KMS-11 (cell line): ENCODE measurements at regions not wholly inside any gene's neighbourhood (a gene's known extent, or its start where the extent isn't known, plus 50 kb on each side); places are given as distances from the start of the nearest gene placed in this dataset.
"Not testable (repeated sequence)": the region's sequence is repeated elsewhere in the genome, so short reads cannot be mapped to it uniquely, and the experiment has no call there.

Experiments
- H2AFZ ChIP-seq: fragments of 200-600 bp; sonication (generic); 2 replicates; pipeline ENCODE4 v1.6.1; 2016; ENCODE audit warnings: antibody characterized with exemption, mixed run types, low read depth
- H3K27ac ChIP-seq: fragments of 200-600 bp; sonication (generic); 2 replicates; pipeline ENCODE4 v1.6.1; 2016; ENCODE audit warnings: mild to moderate bottlenecking, mixed run types
- H3K27me3 ChIP-seq: fragments of 200-600 bp; sonication (generic); 2 replicates; pipeline ENCODE4 v1.6.1; 2017; ENCODE audit warnings: mild to moderate bottlenecking, low read depth, mixed run types, moderate library complexity; ENCODE audit not compliant: insufficient read depth
- H3K36me3 ChIP-seq: fragments of 200-600 bp; sonication (generic); 2 replicates; pipeline ENCODE4 v1.6.1; 2017; ENCODE audit warnings: mild to moderate bottlenecking, mixed run types; ENCODE audit not compliant: insufficient read depth
- H3K4me1 ChIP-seq: fragments of 200-600 bp; sonication (generic); 2 replicates; pipeline ENCODE4 v1.6.1; 2016; ENCODE audit warnings: mild to moderate bottlenecking, low read depth, mixed run types; ENCODE audit not compliant: poor library complexity, severe bottlenecking
- H3K4me2 ChIP-seq: fragments of 200-600 bp; sonication (generic); 2 replicates; pipeline ENCODE4 v1.7.0; 2016; ENCODE audit warnings: mild to moderate bottlenecking, mixed run types
- H3K4me3 ChIP-seq: fragments of 200-600 bp; sonication (generic); IDR thresholded peaks from 2 replicates; pipeline ENCODE4 v1.6.1; 2017; ENCODE audit warnings: low read depth, low read length, mixed read lengths; ENCODE audit not compliant: insufficient read depth
- H3K79me2 ChIP-seq: fragments of 200-600 bp; sonication (generic); 2 replicates; pipeline ENCODE4 v1.6.1; 2016; ENCODE audit warnings: low read depth, mixed run types; ENCODE audit not compliant: insufficient read depth
- H3K9ac ChIP-seq: fragments of 200-600 bp; sonication (generic); 2 replicates; pipeline ENCODE4 v1.6.1; 2016; ENCODE audit warnings: mild to moderate bottlenecking, mixed run types
- H4K20me1 ChIP-seq: fragments of 200-600 bp; sonication (generic); 2 replicates; pipeline ENCODE4 v1.6.1; 2016; ENCODE audit warnings: mild to moderate bottlenecking, mixed run types; ENCODE audit not compliant: insufficient read depth
- CTCF ChIP-seq: fragments of 200-600 bp; sonication (generic); conservative IDR thresholded peaks from 2 replicates; pipeline ENCODE4 v1.6.1; 2017; ENCODE audit warnings: low read depth, mild to moderate bottlenecking, antibody characterized with exemption, low read length, moderate library complexity, mixed read lengths

DNA sequence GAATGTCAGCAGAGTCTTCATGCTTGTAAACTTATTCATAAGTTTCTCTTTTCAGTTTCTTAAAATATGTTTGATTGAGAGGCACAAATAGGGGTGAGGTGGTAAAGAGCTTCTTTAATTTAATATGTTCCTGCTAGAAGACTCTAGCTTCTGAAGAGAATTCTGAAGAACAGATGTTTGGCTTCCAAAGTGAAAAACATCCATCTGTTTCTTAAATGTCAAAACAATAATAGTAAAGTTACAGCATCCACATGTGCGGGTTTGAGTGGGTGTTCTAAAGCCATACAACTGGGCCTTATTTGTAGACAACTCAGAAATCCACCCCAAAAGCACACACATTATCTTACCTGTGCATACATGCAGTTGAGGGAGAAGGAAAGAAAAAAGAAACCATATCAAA, 144.0 kb upstream of the ADGRL4 start:
- Histone ChIP-seq H4K20me1 (no peaks in the 10 kb centered on the region), H3K27ac (no peak overlapping the region), H2AFZ (no peak overlapping the region), H3K27me3 (no peaks in the 10 kb centered on the region), H3K79me2 (no peaks in the 10 kb centered on the region), H3K36me3 (no peaks in the 10 kb centered on the region), H3K4me1 (no peaks in the 10 kb centered on the region), H3K4me3 (no peak overlapping the region), H3K4me2 (no peak overlapping the region), H3K9ac (no peak overlapping the region)
- no peak for TF ChIP-seq CTCF

DNA sequence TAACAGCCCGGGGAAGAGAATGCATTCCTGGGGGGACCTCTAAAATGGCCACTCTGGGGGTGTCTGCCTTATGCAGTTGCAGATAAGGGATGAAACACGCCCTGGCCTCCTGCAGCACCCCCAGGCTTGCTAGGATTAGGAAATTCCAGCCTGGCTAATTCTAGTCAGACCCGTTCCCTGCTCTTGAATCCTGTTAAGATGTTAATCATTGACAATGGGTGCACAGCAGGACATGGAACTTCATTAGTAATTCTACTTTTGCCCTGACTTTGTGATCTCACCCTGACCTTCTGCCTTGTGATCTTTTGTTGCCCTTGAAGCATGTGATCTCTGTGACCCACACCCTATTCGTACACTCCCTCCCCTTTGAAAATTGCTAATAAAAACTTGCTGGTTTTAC, 131.7 kb upstream of the ADGRL4 start:
- not testable (repeated sequence) for H2AFZ ChIP-seq, H3K36me3 ChIP-seq, H3K4me2 ChIP-seq, H3K27me3 ChIP-seq, H3K79me2 ChIP-seq, H3K4me1 ChIP-seq, H3K27ac ChIP-seq, H3K4me3 ChIP-seq, H4K20me1 ChIP-seq, H3K9ac ChIP-seq

DNA sequence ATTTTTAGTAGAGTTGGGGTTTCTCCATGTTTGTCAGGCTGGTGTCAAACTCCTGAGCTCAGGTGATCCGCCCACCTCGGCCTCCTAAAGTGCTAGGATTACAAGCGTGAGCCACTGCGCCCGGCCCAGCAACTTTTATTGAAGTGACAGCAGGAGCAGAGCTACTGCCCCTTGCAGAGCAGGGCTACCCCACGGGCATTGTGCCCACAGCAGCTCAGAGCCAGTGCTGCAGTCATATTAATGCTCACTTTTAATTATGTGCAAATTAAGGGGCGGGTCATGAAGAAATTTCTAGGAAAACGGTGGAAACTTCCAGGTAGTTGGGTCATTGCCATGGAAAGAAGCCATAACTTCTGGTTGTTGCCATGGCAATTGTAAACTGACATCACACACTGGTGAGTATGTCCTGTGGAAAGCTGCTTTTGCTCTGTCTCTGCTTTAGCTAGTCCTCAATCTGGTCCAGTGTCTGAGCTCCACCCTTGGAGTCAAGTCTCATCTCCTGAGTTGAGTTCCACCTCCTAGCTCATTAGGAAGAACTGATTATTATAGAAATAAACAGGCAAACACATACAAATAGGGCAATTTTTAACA, 127.3 kb upstream of the ADGRL4 start:
- Histone ChIP-seq H3K36me3 (no peaks in the 10 kb centered on the region), H4K20me1 (no peaks in the 10 kb centered on the region), H3K4me2 (no peak overlapping the region), H3K27ac (no peak overlapping the region), H3K27me3 (no peaks in the 10 kb centered on the region), H2AFZ (no peak overlapping the region), H3K9ac (no peak overlapping the region), H3K4me1 (no peaks in the 10 kb centered on the region), H3K79me2 (no peaks in the 10 kb centered on the region), H3K4me3 (no peak overlapping the region)
- no peak for TF ChIP-seq CTCF

GRCh38 chr1:79131626-79132025, 125.1 kb upstream of the ADGRL4 start:
- Histone ChIP-seq H3K27ac (no peak overlapping the region), H3K36me3 (no peaks in the 10 kb centered on the region)

DNA sequence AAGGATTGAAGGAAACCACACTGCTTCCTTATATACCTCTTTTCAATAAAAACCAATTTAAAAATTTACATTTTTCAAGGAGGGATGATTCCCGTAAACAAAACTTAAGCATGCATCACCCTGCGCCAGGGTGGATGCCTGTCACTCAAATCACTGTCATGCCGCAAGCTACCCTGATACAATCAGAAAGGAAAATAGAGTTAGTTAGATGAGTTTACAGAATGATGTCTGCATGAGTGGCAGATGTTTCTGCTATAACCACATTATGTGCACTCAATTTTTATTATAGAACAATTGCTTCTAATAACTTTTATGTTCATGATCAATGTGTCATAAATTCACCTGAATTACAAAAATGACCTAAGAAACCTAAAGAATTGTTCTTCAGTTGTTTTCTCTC, 123.4 kb upstream of the ADGRL4 start:
- no peaks in the 10 kb centered on the region for H4K20me1 ChIP-seq
- H3K4me3 ChIP-seq, result no peak overlapping the region
- no peaks in the 10 kb centered on the region for H3K79me2 ChIP-seq
- no peaks in the 10 kb centered on the region for H3K36me3 ChIP-seq
- H3K27ac ChIP-seq, result no peak overlapping the region
- H3K4me1 ChIP-seq, result no peaks in the 10 kb centered on the region
- no peak for TF ChIP-seq CTCF
- no peaks in the 10 kb centered on the region for H3K27me3 ChIP-seq
- no peak overlapping the region for H3K9ac ChIP-seq
- no peak overlapping the region for H2AFZ ChIP-seq
- no peak overlapping the region for H3K4me2 ChIP-seq

More at GRCh38 chr1:79131626-79132025, 125.1 kb upstream of the ADGRL4 start:
- no peaks in the 10 kb centered on the region for H3K4me1 ChIP-seq
- H4K20me1 ChIP-seq, result no peaks in the 10 kb centered on the region
- H2AFZ ChIP-seq, result no peak overlapping the region
- TF ChIP-seq CTCF, result no peak
- no peak overlapping the region for H3K9ac ChIP-seq
- no peaks in the 10 kb centered on the region for H3K27me3 ChIP-seq
- H3K79me2 ChIP-seq, result no peaks in the 10 kb centered on the region
- H3K4me3 ChIP-seq, result no peak overlapping the region
- H3K4me2 ChIP-seq, result no peak overlapping the region
